ENCODE measurements at regions not wholly inside any gene's neighbourhood (a gene's known extent, or its start where the extent isn't known, plus 50 kb on each side); places are given as distances from the start of the nearest gene placed in this dataset.

GRCh38 chr1:36595349-36595748 lies 112.6 kb upstream of the CSF3R start:
- no peak for DNase-seq (ENCODE audit: low read depth)
- TF ChIP-seq CTCF (conservative IDR thresholded peaks at IDR 0.05; ENCODE audit: low read length), result no peak
- H3K4me3 ChIP-seq (ENCODE audit: low read length), result no peak overlapping the region

GRCh38 chr1:36594023-36594422 lies 111.3 kb upstream of the CSF3R start:
- TF ChIP-seq CTCF (conservative IDR thresholded peaks at IDR 0.05; ENCODE audit: low read length), result no peak
- no peak for DNase-seq (ENCODE audit: low read depth)
- no peak overlapping the region for H3K4me3 ChIP-seq (ENCODE audit: low read length)

GRCh38 chr1:36591278-36591677 lies 108.6 kb upstream of the CSF3R start:
- no peak for DNase-seq (ENCODE audit: low read depth)
- no peak for TF ChIP-seq CTCF (conservative IDR thresholded peaks at IDR 0.05; ENCODE audit: low read length)
- no peak overlapping the region for H3K4me3 ChIP-seq (ENCODE audit: low read length)

- no peak for TF ChIP-seq CTCF (conservative IDR thresholded peaks at IDR 0.05; ENCODE audit: low read length)
- no peak for DNase-seq (ENCODE audit: low read depth)
- no peak overlapping the region for H3K4me3 ChIP-seq (ENCODE audit: low read length)
These were observed 108.1 kb upstream of the CSF3R start for GRCh38 chr1:36590771-36591170.

- TF ChIP-seq CTCF (conservative IDR thresholded peaks at IDR 0.05; ENCODE audit: low read length), result no peak
- DNase-seq (ENCODE audit: low read depth), result no peak
- no peak overlapping the region for H3K4me3 ChIP-seq (ENCODE audit: low read length)
These were observed 107.6 kb upstream of the CSF3R start for GRCh38 chr1:36590264-36590663.

GRCh38 chr1:36588972-36589371 lies 106.3 kb upstream of the CSF3R start:
- no peak for DNase-seq (ENCODE audit: low read depth)
- no peak for TF ChIP-seq CTCF (conservative IDR thresholded peaks at IDR 0.05; ENCODE audit: low read length)
- H3K4me3 ChIP-seq (ENCODE audit: low read length), result no peak overlapping the region

GRCh38 chr1:36585569-36586548 lies 103.1 kb upstream of the CSF3R start:
- H3K4me3 ChIP-seq (ENCODE audit: low read length), result no peak overlapping the region
- no peak for TF ChIP-seq CTCF (conservative IDR thresholded peaks at IDR 0.05; ENCODE audit: low read length)
- DNase-seq (ENCODE audit: low read depth), result no peak
